Endothelial cell of umbilical vein (primary cell): ENCODE measurements at regions not wholly inside any gene's neighbourhood (a gene's known extent, or its start where the extent isn't known, plus 50 kb on each side); places are given as distances from the start of the nearest gene placed in this dataset.

Experiments
- EZH2 ChIP-seq: IDR thresholded peaks from 2 replicates; pipeline ENCODE4 v1.6.1; 2012; ENCODE audit warnings: borderline replicate concordance, low read depth, mild to moderate bottlenecking, moderate library complexity, low read length, inconsistent platforms; ENCODE audit not compliant: severe bottlenecking
- FOS ChIP-seq: IDR thresholded peaks from 2 replicates; pipeline ENCODE4 v1.6.1; 2011; ENCODE audit warnings: mild to moderate bottlenecking, low read length, moderate library complexity, borderline replicate concordance; ENCODE audit not compliant: insufficient read depth
- POLR2A ChIP-seq: IDR thresholded peaks from 2 replicates; pipeline ENCODE4 v1.6.1; 2012; ENCODE audit warnings: low read depth, mild to moderate bottlenecking, control low read depth, low read length
- POLR2AphosphoS5 ChIP-seq: IDR thresholded peaks from 2 replicates; pipeline ENCODE4 v1.6.1; 2012; ENCODE audit warnings: low read depth, mild to moderate bottlenecking, control low read depth, low read length, moderate library complexity; ENCODE audit not compliant: insufficient read depth
- TF ChIP-seq, protein P1 (sequence below), 2 donors: IDR thresholded peaks; 1 replicate in 1 of 2; 2 replicates in 1 of 2; pipeline ENCODE4 v1.5.1; 2011; ENCODE audit warnings: low read length in 2 of 2, mild to moderate bottlenecking in 2 of 2, moderate library complexity in 2 of 2, control low read depth in 1 of 2, inconsistent platforms in 1 of 2, low read depth in 1 of 2; ENCODE audit not compliant: insufficient read depth in 1 of 2; ENCODE audit errors: extremely low read depth in 1 of 2

DNA sequence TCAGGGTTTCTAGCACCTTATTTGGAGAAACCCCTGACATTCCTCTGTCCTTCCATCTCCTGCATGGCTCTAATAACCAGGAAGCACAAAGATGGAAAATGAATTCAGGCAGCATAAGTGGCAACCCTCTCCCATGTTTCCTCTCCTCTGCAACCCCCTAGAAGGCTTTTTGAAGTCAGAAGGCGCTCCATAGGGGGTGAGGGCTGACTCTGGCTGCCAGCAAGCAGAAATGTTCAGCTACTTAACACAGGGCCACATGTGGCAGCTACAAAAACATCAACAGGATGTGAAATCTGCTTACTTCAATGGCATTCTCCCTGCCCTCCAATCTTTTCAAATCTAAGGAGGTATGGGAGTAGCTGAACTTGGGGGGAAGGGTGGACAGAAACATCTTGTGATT lies 55.2 kb upstream of the IRX5 start:
- TF ChIP-seq, protein P1, sequence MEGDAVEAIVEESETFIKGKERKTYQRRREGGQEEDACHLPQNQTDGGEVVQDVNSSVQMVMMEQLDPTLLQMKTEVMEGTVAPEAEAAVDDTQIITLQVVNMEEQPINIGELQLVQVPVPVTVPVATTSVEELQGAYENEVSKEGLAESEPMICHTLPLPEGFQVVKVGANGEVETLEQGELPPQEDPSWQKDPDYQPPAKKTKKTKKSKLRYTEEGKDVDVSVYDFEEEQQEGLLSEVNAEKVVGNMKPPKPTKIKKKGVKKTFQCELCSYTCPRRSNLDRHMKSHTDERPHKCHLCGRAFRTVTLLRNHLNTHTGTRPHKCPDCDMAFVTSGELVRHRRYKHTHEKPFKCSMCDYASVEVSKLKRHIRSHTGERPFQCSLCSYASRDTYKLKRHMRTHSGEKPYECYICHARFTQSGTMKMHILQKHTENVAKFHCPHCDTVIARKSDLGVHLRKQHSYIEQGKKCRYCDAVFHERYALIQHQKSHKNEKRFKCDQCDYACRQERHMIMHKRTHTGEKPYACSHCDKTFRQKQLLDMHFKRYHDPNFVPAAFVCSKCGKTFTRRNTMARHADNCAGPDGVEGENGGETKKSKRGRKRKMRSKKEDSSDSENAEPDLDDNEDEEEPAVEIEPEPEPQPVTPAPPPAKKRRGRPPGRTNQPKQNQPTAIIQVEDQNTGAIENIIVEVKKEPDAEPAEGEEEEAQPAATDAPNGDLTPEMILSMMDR (IDR thresholded peaks at IDR 0.05; ENCODE audit: extremely low read depth in 1 of 2, insufficient read depth in 1 of 2, low read depth in 1 of 2, low read length in 2 of 2): no peak
- no peak for TF ChIP-seq POLR2AphosphoS5
- TF ChIP-seq POLR2A: no peak
- TF ChIP-seq EZH2: no peak
- TF ChIP-seq FOS: no peak
